GM23338 (cell line): ENCODE measurements at regions not wholly inside any gene's neighbourhood (a gene's known extent, or its start where the extent isn't known, plus 50 kb on each side); places are given as distances from the start of the nearest gene placed in this dataset.

ENCODE experiments used
- CREB1 ChIP-seq: fragments of 250-450 bp; sonication (Bioruptor Pico); IDR thresholded peaks from 2 replicates; pipeline ENCODE4 v1.5.0; 2020; ENCODE audit warnings: low read depth, mild to moderate bottlenecking, moderate library complexity
- EZH2 ChIP-seq: fragments of 200-600 bp; sonication (generic); IDR thresholded peaks from one replicate; pipeline ENCODE4 v1.8.0; 2017; ENCODE audit warnings: antibody characterized with exemption, mild to moderate bottlenecking, low read depth; ENCODE audit not compliant: unreplicated experiment
- EZH2phosphoT487 ChIP-seq: fragments of 200-600 bp; sonication (generic); IDR thresholded peaks from one replicate; pipeline ENCODE4 v1.8.1; 2018; ENCODE audit warnings: antibody characterized with exemption; ENCODE audit not compliant: unreplicated experiment
- JUNB ChIP-seq: IDR thresholded peaks from one replicate; pipeline ENCODE4 v1.6.1; 2016; ENCODE audit warnings: antibody characterized with exemption; ENCODE audit not compliant: unreplicated experiment
- POLR2AphosphoS5 ChIP-seq: IDR thresholded peaks from 2 replicates; pipeline ENCODE4 v1.6.1; 2016; ENCODE audit warnings: antibody characterized with exemption, low read depth
- STAT1 ChIP-seq: IDR thresholded peaks from one replicate; pipeline ENCODE4 v1.6.1; 2016; ENCODE audit warnings: antibody characterized with exemption; ENCODE audit not compliant: unreplicated experiment
- ZNF114 ChIP-seq: fragments of 250-450 bp; sonication (Bioruptor Pico); IDR thresholded peaks from 2 replicates; pipeline ENCODE4 v1.5.0; 2020; ENCODE audit warnings: mild to moderate bottlenecking, moderate library complexity
- TF ChIP-seq, protein P1 (sequence below), 2 experiments: fragments of 200-600 bp in 1 of 2; sonication (generic) in 1 of 2; conservative IDR thresholded peaks; 2 replicates each; pipeline versions ENCODE4 v1.5.1 to v1.6.1; 2016 to 2017; ENCODE audit warnings: antibody characterized with exemption in 2 of 2, low read depth in 2 of 2, mild to moderate bottlenecking in 2 of 2, moderate library complexity in 1 of 2
- TF ChIP-seq, protein P2 (sequence below): IDR thresholded peaks from one replicate; pipeline ENCODE4 v1.6.1; 2018; ENCODE audit warnings: antibody characterized with exemption; ENCODE audit not compliant: unreplicated experiment
- TF ChIP-seq, protein P3 (sequence below): fragments of 250-450 bp; sonication (Bioruptor Pico); IDR thresholded peaks from 2 replicates; pipeline ENCODE4 v1.5.0; 2020; ENCODE audit warnings: mild to moderate bottlenecking, moderate library complexity

DNA sequence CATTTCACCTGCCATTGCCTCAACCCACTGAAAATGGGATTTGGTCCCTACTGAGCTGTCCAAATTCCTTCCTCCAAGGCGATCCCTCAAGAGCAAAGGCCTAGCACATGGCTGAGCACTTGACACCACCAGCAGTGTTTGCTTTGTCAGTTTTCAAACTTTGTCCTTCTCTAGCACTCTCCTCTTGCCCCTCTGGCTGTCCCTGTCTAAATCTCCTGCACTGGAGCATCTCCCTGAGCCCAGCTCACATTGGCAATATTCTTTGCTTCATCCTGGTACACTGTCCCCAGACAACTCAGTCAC, 66.6 kb upstream of the FTH1 start:
- TF ChIP-seq EZH2, result no peak
- TF ChIP-seq, protein P1, sequence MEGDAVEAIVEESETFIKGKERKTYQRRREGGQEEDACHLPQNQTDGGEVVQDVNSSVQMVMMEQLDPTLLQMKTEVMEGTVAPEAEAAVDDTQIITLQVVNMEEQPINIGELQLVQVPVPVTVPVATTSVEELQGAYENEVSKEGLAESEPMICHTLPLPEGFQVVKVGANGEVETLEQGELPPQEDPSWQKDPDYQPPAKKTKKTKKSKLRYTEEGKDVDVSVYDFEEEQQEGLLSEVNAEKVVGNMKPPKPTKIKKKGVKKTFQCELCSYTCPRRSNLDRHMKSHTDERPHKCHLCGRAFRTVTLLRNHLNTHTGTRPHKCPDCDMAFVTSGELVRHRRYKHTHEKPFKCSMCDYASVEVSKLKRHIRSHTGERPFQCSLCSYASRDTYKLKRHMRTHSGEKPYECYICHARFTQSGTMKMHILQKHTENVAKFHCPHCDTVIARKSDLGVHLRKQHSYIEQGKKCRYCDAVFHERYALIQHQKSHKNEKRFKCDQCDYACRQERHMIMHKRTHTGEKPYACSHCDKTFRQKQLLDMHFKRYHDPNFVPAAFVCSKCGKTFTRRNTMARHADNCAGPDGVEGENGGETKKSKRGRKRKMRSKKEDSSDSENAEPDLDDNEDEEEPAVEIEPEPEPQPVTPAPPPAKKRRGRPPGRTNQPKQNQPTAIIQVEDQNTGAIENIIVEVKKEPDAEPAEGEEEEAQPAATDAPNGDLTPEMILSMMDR (conservative IDR thresholded peaks at IDR 0.05; ENCODE audit: low read depth in 2 of 2), result no peak
- TF ChIP-seq POLR2AphosphoS5, result no peak
- TF ChIP-seq, protein P2, sequence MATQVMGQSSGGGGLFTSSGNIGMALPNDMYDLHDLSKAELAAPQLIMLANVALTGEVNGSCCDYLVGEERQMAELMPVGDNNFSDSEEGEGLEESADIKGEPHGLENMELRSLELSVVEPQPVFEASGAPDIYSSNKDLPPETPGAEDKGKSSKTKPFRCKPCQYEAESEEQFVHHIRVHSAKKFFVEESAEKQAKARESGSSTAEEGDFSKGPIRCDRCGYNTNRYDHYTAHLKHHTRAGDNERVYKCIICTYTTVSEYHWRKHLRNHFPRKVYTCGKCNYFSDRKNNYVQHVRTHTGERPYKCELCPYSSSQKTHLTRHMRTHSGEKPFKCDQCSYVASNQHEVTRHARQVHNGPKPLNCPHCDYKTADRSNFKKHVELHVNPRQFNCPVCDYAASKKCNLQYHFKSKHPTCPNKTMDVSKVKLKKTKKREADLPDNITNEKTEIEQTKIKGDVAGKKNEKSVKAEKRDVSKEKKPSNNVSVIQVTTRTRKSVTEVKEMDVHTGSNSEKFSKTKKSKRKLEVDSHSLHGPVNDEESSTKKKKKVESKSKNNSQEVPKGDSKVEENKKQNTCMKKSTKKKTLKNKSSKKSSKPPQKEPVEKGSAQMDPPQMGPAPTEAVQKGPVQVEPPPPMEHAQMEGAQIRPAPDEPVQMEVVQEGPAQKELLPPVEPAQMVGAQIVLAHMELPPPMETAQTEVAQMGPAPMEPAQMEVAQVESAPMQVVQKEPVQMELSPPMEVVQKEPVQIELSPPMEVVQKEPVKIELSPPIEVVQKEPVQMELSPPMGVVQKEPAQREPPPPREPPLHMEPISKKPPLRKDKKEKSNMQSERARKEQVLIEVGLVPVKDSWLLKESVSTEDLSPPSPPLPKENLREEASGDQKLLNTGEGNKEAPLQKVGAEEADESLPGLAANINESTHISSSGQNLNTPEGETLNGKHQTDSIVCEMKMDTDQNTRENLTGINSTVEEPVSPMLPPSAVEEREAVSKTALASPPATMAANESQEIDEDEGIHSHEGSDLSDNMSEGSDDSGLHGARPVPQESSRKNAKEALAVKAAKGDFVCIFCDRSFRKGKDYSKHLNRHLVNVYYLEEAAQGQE, result no peak
- TF ChIP-seq EZH2phosphoT487, result no peak
- TF ChIP-seq STAT1, result no peak
- no peak for TF ChIP-seq JUNB
- TF ChIP-seq CREB1, result no peak
- TF ChIP-seq, protein P3, sequence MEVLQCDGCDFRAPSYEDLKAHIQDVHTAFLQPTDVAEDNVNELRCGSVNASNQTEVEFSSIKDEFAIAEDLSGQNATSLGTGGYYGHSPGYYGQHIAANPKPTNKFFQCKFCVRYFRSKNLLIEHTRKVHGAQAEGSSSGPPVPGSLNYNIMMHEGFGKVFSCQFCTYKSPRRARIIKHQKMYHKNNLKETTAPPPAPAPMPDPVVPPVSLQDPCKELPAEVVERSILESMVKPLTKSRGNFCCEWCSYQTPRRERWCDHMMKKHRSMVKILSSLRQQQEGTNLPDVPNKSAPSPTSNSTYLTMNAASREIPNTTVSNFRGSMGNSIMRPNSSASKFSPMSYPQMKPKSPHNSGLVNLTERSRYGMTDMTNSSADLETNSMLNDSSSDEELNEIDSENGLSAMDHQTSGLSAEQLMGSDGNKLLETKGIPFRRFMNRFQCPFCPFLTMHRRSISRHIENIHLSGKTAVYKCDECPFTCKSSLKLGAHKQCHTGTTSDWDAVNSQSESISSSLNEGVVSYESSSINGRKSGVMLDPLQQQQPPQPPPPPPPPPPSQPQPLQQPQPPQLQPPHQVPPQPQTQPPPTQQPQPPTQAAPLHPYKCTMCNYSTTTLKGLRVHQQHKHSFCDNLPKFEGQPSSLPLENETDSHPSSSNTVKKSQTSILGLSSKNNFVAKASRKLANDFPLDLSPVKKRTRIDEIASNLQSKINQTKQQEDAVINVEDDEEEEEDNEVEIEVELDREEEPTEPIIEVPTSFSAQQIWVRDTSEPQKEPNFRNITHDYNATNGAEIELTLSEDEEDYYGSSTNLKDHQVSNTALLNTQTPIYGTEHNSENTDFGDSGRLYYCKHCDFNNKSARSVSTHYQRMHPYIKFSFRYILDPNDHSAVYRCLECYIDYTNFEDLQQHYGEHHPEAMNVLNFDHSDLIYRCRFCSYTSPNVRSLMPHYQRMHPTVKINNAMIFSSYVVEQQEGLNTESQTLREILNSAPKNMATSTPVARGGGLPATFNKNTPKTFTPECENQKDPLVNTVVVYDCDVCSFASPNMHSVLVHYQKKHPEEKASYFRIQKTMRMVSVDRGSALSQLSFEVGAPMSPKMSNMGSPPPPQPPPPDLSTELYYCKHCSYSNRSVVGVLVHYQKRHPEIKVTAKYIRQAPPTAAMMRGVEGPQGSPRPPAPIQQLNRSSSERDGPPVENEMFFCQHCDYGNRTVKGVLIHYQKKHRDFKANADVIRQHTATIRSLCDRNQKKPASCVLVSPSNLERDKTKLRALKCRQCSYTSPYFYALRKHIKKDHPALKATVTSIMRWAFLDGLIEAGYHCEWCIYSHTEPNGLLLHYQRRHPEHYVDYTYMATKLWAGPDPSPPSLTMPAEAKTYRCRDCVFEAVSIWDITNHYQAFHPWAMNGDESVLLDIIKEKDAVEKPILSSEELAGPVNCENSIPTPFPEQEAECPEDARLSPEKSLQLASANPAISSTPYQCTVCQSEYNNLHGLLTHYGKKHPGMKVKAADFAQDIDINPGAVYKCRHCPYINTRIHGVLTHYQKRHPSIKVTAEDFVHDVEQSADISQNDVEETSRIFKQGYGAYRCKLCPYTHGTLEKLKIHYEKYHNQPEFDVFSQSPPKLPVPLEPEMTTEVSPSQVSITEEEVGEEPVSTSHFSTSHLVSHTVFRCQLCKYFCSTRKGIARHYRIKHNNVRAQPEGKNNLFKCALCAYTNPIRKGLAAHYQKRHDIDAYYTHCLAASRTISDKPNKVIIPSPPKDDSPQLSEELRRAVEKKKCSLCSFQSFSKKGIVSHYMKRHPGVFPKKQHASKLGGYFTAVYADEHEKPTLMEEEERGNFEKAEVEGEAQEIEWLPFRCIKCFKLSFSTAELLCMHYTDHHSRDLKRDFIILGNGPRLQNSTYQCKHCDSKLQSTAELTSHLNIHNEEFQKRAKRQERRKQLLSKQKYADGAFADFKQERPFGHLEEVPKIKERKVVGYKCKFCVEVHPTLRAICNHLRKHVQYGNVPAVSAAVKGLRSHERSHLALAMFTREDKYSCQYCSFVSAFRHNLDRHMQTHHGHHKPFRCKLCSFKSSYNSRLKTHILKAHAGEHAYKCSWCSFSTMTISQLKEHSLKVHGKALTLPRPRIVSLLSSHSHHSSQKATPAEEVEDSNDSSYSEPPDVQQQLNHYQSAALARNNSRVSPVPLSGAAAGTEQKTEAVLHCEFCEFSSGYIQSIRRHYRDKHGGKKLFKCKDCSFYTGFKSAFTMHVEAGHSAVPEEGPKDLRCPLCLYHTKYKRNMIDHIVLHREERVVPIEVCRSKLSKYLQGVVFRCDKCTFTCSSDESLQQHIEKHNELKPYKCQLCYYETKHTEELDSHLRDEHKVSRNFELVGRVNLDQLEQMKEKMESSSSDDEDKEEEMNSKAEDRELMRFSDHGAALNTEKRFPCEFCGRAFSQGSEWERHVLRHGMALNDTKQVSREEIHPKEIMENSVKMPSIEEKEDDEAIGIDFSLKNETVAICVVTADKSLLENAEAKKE, result no peak
- no peak for TF ChIP-seq ZNF114 (CRISPR knock-in tag)
